Hindlimb muscle (tissue), 1 donor: ENCODE measurements at regions not wholly inside any gene's neighbourhood (a gene's known extent, or its start where the extent isn't known, plus 50 kb on each side); places are given as distances from the start of the nearest gene placed in this dataset.
"Not testable (repeated sequence)": the region's sequence is repeated elsewhere in the genome, so short reads cannot be mapped to it uniquely, and the experiment has no call there.

Source experiments
- DNase-seq: peaks from one replicate; pipeline ENCODE4 v3.0.0-alpha.2; 2013

DNA sequence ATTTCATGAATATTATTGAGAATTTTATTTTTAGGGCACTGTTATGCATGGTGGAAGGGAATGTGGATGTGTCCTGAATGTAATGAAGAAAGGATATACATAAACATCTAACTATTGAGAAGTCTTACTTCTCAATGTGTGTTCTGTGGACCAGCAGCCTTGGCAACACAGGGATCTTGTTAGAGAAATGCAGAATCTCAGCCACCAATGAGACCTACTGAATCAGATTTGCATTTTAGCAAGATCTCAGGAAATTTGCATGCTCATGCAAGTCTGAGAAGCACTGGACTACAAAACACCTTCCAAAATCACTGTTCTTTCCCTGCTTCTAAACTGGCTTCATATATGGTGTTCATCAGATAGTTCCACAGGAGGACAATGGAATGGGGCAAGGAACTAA is 139.7 kb upstream of the WDFY3 start:
- no peak for DNase-seq

DNA sequence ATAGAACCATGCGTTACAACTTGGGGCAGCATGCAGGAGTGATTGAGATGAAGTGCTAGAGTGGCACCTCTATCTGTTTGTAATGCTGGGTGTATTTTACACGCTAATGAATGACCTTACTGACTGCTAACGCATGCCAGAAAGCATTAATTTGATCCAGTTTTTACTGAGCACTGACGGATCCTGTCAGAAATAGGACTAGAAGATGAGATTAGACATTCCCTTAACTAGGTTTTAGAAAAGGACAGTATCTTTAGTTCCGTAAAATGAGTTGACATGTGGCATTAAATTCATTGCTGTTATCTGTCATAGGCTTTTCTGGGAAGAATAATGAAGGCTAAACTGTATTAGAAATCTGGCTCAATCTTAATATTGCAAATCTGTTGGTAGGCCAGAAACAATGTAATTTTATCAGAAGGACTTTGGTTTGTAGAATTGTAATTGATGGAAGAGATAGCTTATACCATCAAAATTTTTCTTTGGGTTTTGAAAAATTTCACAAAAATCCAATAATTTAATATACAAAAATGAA is 140.4 kb upstream of the WDFY3 start:
- DNase-seq: no peak

DNA sequence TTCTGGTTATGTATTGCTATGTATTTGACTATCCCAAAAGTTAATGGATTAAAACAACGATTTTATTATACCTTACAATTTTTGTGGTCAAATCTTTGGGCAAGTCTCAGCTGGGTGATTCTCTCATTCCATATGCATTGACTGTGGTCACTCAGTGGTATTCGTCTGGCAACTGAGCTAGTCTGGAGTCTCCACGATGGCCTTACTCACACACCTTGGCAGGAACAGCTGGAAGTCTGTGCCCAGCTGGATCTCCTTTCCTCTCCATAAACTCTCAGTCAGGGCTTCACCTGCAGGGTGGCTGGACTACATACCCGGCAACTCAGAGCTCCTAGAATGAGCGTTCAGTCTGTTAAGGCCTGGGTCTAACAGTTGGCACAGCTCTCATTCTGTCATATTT is 141.1 kb upstream of the WDFY3 start:
- no peak for DNase-seq

DNA sequence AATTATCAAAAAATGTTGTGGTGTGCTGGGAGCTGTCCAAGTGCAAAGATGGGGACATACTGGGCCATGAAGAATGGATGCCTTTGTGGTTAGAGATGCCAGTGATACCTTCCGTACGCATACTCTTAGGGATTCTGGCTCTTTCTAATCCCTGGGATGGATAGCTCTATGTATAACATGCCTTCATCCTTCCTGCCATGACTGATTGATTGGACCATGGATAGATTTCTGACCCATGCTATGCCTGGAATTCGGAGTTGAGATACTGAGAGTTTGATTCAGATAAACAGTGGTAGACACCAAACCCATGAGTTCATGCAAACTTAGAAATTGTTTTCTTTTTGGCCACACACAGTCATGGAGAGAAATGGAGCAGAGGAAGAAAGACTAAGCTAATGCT is 147.2 kb upstream of the WDFY3 start:
- no peak for DNase-seq

DNA sequence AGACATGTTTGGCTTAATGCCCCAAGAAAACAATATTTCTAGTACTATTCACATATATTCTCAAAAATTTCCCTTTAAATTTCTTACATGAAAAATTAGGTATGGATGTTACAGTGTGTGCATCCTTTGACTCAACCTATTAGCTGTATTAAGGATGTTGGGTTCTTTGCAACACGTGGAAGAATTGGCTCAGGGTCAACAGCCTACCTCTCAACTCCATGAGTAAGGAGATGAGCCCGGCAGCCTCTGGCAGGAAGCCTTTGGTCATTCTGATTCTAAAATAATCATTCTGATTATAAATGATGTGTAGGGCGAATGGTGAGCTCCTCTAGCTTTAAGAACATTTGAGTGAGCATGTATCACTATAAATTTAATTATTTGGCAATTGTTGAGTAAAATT is 148.0 kb upstream of the WDFY3 start:
- no peak for DNase-seq

DNA sequence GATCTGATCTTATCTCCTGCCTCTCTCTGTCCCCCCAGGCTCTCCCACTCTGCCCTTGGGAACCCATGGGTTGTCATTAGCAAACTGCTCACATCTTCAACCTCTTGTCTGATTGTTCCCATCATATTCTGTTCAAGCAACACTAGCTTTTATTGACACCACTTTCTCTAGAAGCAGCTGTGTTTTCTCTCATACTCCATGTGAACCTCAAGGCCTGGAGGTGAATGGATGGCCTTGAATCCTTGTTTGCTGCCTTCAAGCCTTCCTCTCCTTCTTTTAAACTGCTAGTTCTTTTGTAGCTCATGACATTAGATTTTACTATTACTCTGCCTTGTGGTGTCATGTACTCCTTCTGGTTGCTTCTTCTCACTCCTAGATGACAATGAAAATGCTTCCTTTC is 149.5 kb upstream of the WDFY3 start:
- no peak for DNase-seq

DNA sequence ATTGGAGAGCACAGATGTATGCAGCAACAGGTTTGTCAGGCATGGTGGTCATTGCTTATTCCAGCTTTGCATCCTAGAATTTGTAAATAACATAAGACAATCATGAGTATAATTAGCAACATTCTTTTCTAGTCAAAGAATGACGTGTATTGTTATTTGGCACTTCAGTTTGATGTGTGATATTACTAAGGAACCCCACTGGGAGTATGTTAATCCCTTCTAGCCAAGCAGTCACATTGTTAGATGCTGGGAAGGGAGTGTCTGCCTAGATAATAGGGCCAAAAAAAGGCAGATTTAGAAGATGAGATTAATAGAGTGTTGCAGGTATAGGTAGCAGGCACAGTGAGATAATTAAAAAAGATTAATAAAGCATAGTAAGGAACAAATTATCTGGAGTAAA is 159.2 kb upstream of the WDFY3 start:
- DNase-seq: no peak

DNA sequence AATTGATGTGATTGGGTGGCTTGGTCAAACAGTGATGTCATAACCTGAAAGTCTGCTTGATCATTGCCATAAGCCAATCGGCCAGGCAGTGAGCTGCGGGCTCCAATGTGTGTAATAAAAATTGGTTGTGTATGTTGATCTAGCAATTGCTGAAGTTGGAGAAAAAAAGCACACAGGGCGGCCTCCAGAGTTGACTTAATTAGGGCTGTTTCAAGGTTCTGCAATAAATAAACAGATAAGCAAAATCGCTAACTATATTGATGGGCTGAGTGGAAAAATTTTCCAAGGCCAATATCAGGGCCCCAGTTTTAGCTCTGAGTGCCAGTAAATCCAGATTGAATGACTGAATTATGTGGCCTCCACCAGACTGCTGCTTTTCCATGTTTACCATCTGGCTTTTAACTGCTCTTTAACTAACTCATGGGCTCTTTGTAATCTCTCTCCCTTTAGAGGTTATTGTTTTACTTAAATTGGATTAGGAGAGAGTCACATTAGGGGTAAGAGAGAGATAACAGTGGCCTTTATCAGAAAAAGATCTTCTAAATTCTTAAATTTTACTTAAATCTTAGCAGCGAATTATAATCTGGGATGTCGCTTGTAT is 160.6 kb upstream of the WDFY3 start:
- no peak for DNase-seq

DNA sequence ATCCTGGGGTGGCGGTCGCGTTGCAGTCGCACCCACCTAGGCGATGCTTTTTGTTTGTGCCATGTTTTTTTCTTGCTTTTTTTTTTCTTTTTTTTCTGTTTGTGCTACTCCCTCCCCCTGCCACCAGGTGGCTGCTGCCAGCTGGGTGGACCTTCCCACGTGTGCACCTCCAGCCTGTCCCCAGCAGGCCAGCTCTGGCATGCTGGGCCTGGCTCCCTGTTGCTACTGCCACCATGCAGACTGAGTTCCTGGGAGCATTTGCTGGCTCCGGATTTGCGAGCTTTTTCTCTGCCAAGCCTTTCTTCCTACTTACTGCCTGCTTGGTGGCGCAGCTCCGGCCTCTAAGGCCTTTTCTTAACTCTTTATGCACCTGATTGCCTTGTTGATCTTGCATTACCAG is 161.2 kb upstream of the WDFY3 start:
- no peak for DNase-seq

DNA sequence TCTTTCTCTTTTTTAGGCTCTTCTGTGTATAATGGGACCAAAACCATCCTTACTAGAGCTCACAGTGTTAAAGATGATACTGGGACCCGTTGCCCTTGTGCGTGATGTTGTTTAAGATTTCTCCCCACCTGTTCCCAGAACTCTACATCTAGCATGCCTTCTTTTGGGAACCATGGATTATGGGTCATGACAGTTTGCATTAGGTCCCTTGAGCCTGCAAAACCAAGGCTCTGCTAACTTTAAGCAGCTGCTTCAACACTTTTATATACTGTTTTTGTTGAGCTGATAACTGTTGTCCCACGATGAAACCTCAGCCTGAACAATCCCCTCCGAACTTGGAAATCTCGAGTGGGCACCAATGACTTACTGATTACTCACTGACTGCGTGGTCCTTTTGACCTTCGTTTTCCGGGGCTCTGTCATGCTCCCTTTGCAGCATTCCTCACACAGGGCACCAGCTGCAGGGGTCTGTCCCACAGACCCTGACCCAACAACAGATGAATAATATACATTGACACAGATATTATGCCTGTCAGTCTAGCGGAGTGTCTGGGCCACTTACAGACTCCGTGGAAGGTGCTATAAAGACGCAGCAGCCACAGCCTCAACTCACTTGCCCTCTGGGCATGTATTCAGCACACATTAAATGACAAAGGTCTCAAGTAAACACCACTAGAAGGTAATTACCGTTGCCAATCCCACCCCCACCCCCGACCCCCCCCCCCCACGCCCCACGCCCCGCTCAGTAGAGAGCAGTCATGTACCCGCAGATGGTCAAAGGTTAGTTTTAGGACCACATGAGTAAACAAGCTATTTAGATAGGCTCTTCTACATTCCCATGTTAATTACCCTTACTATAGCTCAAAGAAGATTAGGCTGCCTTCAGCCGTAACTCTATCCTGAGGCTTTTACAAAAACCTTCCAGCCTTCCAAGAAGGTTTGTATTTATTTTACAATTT is 162.0 kb upstream of the WDFY3 start:
- no peak for DNase-seq

DNA sequence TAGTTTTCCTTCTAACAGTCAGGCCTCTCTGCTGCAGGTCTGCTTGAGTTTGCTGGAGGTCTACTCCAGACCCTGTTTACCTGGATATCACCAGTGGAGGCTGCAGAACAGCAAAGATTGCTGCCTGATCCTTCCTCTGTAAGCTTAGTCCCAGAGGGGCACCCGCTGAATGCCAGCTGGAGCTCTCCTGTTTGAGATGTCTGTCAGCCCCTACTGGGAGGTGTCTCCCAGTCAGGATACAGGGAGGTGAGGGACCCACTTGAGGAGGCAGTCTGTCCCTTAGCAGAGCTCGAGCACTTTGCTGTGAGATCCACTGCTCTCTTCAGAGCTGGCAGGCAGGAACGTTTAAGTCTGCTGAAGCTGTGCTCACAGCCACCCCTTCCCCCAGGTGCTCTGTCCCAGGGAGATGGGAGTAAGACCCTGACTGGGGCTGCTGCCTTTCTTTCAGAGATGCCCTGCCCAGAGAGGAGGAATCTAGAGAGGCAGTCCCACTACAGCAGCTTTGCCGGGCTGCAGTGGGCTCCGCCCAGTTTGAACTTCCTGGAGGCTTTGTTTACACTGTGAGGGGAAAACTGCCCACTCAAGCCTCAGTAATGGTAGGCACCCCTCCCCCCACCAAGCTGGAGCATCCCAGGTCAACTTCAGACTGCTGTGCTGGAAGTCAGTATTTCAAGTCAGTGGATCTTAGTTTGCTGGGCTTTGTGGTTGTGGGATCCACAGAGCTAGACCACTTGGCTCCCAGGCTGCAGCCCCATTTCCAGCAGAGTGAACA is 163.1 kb upstream of the WDFY3 start:
- not testable (repeated sequence) for DNase-seq

DNA sequence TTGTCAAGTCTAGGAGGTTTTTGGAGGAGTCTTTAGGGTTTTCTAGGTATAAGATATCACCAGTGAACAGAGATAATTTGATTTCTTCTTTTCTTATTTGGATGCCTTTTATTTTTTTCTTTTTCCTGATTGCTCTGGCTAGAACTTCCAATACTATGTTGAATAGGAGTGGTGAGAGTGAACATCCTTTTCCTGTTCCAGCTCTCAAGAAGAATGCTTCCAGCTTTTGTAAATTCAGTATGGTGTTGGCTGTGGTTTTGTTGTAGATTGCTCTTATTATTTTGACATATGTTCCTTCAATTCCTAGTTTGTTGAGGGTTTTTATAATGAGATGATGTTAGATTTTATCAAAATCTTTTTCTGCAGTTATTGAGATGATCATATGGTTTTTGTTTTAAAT is 165.6 kb upstream of the WDFY3 start:
- no peak for DNase-seq

DNA sequence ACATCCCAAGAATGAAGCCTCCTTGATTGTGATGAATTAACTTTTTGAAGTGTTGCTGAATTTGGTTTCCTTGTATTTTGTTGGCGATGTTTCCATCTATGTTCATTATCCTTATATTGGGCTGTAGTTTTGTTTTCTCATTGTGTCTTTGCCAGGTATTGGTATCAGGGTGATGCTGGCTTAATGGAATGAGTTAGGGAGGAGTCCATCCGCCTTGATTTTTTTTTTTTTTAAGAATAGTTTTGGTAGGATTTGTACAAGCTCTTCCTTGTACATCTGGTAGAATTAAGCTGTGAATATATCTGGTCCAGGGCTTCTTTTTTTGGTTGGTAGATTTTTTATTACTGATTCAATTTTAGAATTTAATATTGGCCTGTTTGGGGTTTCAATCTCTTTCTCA is 166.1 kb upstream of the WDFY3 start:
- no peak for DNase-seq

DNA sequence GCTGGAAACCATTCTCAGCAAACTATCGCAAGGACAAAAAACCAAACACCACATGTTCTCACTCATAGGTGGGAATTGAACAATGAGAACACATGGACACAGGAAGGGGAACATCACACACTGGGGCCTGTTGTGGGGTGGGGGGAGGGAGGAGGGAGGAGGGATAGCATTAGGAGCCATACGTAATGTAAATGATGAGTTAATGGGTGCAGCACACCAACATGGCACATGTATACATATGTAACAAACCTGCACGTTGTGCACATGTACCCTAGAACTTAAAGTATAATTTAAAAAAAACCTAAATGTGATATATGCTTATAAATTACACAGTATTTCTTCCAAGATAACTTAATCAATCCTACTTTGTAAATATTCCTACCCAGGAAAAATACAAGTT is 173.3 kb upstream of the WDFY3 start:
- not testable (repeated sequence) for DNase-seq

DNA sequence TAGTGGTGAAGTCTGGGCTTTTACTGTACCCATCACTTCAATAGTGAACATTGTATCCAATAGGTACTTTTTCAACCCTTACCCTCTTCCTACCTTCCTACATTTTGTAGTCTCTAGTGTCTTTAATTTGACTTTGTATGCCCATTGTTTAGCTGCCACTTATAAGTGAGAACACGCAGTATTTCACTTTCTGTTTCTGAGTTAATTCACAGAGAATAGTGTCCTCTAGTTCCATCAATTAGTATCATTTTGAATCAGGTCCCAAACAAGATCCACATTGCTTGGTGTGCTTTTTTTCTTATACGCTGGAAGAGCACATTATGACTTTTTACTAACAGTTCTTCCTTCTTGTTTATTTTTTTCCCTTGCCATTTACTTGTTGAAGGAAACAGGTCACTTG is 176.0 kb upstream of the WDFY3 start:
- DNase-seq: no peak

DNA sequence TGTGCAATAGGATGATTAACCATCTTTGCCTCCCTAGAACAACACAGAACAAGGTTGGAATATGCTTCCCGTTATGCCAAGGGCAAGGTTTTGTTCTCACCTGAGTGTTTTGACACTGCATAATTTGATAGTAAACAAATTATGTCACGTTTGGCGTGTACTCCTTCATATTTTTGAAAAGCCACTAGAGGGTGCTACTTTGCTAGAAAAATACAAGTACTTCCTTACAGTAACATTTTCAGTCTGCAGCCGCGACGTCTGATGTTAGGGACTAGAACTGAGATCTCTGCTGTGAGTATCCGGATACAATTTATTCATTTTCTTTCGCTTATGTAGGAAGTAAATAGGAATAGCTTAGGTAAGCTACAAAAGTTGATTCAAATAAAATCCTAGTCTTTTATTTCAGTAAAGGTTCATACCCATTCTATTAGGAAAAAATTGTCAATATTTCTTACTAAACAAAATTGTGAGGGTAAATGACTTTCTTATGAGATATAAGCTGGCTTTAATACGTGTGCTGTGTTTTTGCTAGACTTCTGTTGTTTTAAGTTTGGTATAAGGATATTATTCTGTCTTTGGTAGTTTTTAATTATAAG is 181.1 kb upstream of the WDFY3 start:
- peak; percentile 75 for DNase-seq

DNA sequence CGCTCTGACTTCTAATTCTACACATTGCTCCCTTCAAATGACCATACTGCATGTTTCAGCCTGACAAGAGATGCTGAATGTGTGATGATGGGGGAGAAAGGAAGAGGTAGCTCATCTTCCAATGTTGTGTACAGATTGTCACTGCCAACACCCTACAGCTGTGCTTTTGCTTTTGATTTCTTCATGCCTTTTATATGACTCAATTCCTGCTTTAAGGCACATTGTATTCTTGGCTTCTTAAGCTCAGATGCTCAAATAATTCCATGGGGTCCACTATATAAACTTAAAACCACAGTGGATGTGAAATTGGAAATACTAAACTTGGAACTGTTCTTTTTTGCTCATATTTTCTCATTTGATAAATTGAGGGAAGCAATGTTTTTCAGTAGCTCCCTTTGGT is 183.2 kb upstream of the WDFY3 start:
- DNase-seq: peak; percentile 73

DNA sequence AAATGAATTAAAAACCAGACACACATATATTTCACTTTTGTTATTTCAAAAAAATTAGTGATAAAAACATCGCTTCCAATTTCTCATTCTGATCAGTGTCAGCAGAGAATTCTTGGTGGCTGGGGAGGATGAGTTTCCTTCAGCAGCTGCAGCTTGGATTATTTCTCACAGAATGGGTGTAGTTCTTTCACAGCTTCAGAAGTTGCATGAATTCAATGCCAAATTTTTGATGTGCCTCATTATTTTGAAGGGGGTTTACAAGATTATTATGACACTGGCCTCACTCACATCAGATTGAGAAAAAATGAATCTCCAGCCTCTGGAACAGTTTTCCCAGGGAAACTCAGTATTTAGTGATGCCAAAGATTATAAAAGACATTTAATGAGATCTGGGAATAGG is 184.9 kb upstream of the WDFY3 start:
- peak; percentile 51 for DNase-seq

DNA sequence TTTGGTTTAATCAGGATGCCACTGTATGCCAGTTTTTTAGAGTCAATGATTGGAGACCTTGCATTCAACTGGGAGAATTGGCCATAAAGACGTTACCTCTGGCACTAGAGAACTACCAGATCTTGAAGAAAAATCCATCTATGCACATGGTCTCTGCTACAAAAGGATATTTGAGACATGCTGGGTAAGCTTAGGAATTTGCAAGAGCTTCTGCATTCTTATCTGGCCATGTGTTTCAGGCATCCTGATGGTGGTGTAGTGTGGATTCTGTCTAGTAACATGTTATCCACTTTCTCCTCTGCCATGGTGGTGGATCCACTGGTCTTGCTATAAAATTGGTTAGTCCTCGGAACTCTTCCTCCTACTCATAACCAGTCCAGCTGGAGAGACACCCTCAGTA is 185.3 kb upstream of the WDFY3 start:
- no peak for DNase-seq

DNA sequence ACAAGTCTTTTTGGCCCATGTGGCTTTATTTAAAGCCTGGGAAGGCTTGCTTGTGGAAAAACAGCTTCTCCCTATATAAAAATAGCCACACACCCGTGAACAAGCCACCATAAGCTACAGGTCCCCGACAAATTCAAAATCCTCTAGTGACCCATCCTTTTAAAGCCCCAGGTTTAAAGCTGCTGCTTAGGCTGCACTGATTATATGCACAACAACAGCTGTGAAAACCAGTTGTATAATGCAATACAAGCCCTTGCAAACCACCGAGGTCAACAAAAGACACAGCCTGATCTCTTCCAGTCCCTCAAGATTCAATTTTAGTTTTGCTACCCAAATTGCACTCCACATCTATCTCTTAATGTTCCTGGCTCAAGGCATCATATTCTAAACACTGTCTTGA is 186.0 kb upstream of the WDFY3 start:
- DNase-seq: peak; percentile 11

DNA sequence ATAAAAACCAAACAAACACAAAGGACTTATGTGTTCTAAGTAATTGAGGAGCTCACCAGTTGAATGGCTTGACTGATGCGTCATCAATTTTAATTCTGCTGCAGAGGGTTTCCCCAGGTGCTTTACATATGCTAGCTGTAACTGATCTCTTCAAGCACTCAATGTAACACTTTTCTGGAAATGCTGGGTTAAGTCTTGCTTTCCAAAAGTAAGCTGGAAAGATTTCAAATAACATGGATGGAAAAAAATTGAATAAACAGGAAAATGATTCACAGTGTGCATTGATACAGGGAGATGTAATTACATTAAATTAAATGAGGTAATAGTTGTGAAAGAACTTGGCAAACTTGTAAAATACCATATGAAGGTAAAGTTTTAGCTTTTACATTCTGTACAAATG is 186.7 kb upstream of the WDFY3 start:
- peak; percentile 8 for DNase-seq

DNA sequence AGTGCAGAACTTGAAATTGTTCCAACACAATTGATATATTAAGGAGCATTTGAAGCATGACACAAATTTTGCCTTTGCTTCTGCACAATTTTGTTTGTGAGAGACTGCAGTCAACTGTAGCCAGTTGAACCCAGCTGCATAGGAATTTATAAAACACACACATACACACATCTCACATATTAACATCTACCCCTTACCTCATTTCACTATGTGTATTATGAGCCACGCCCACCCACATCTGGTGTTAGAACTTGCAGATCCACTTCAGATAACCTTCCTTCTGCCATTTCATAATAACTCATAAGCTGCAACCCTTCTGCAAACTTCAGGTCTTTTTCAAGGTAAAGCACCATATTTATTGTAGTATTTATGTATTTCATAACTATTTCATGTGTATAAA is 188.1 kb upstream of the WDFY3 start:
- no peak for DNase-seq

DNA sequence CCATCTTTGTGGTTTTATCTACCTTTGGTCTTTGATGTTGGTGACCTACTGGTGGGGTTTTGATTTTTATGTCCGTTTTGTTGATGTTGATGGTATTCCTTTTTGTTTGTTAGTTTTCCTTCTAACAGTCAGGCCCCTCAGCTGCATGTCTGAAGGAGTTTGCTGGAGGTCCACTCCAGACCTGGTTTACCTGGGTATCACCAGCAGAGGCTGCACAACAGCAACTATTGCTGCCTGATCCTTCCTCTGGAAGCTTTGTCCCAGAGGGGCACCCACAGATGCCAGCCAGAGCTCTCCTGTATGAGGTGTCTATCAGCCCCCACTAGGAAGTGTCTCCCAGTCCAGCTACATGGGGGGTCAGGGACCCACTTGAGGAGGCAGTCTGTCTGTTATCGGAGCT is 199.3 kb upstream of the WDFY3 start:
- no peak for DNase-seq
